GM23338 (cell line): ENCODE measurements at regions not wholly inside any gene's neighbourhood (a gene's known extent, or its start where the extent isn't known, plus 50 kb on each side); places are given as distances from the start of the nearest gene placed in this dataset.

Experiments used
- ATAC-seq: fragments of 200-7000 bp; cut with Tn5 transposase; 3 replicates; pipeline ENCODE4 v1.9.1; 2020
- DNase-seq: peaks from one replicate; pipeline ENCODE4 v3.0.0-alpha.2; 2015; ENCODE audit warnings: low spot score
- H2AFZ ChIP-seq: fragments of 200-600 bp; sonication (generic); 2 replicates; pipeline ENCODE4 v1.8.0; 2016; ENCODE audit warnings: antibody characterized with exemption, mild to moderate bottlenecking, moderate library complexity
- H3F3A ChIP-seq: fragments of 200-600 bp; sonication (generic); replicated peaks from 2 replicates; pipeline ENCODE4 v1.8.0; 2017; ENCODE audit warnings: antibody characterized with exemption, mixed run types, low read depth
- H3K27ac ChIP-seq: fragments of 200-600 bp; sonication (generic); 2 replicates; pipeline ENCODE4 v1.6.1; 2016; ENCODE audit warnings: low read depth
- H3K27me3 ChIP-seq: fragments of 200-600 bp; sonication (generic); 2 replicates; pipeline ENCODE4 v1.8.0; 2016; ENCODE audit warnings: mild to moderate bottlenecking, mixed run types, moderate library complexity; ENCODE audit not compliant: insufficient read depth
- H3K36me3 ChIP-seq: fragments of 200-600 bp; sonication (generic); 2 replicates; pipeline ENCODE4 v1.8.0; 2016; ENCODE audit warnings: mild to moderate bottlenecking; ENCODE audit not compliant: insufficient read depth
- H3K4me1 ChIP-seq: fragments of 200-600 bp; sonication (generic); 2 replicates; pipeline ENCODE4 v1.8.0; 2016; ENCODE audit warnings: mild to moderate bottlenecking, moderate library complexity; ENCODE audit not compliant: insufficient read depth
- H3K4me2 ChIP-seq: fragments of 200-600 bp; sonication (generic); 2 replicates; pipeline ENCODE4 v1.7.1; 2017; ENCODE audit warnings: mixed run types
- H3K4me3 ChIP-seq: fragments of 200-600 bp; sonication (generic); 2 replicates; pipeline ENCODE4 v1.6.1; 2016; ENCODE audit warnings: mixed run types
- H3K79me2 ChIP-seq: fragments of 200-600 bp; sonication (generic); replicated peaks from 2 replicates; pipeline ENCODE4 v1.8.0; 2017; ENCODE audit warnings: mild to moderate bottlenecking; ENCODE audit not compliant: insufficient read depth
- H3K9me2 ChIP-seq: fragments of 200-600 bp; sonication (generic); 2 replicates; pipeline ENCODE4 v1.8.0; 2017; ENCODE audit not compliant: insufficient read depth
- H4K20me1 ChIP-seq: fragments of 200-600 bp; sonication (generic); replicated peaks from 2 replicates; pipeline ENCODE4 v1.8.0; 2017; ENCODE audit warnings: mild to moderate bottlenecking; ENCODE audit not compliant: insufficient read depth
- H3K27ac Mint-ChIP-seq: 2 replicates; pipeline ENCODE4 v1.8.0; 2020; ENCODE audit warnings: inconsistent platforms, mild to moderate bottlenecking, moderate library complexity, mixed read lengths
- H3K27me3 Mint-ChIP-seq: 3 replicates; pipeline ENCODE4 v1.8.0; 2022; ENCODE audit warnings: low read depth, mild to moderate bottlenecking, moderate library complexity, mixed read lengths, inconsistent platforms; ENCODE audit not compliant: insufficient read depth, poor library complexity
- H3K36me3 Mint-ChIP-seq: 3 replicates; pipeline ENCODE4 v1.8.0; 2021; ENCODE audit warnings: low read depth, mild to moderate bottlenecking, inconsistent platforms, moderate library complexity, mixed read lengths
- H3K4me1 Mint-ChIP-seq: 3 replicates; pipeline ENCODE4 v1.8.0; 2020; ENCODE audit warnings: mild to moderate bottlenecking, inconsistent platforms, mixed read lengths
- H3K4me3 Mint-ChIP-seq: 3 replicates; pipeline ENCODE4 v1.8.0; 2021; ENCODE audit warnings: moderate library complexity, mild to moderate bottlenecking, inconsistent platforms, mixed read lengths
- H3K9me3 Mint-ChIP-seq: 3 replicates; pipeline ENCODE4 v1.8.0; 2020; ENCODE audit warnings: moderate library complexity, mild to moderate bottlenecking, inconsistent platforms, mixed read lengths
- CREB1 ChIP-seq: fragments of 250-450 bp; sonication (Bioruptor Pico); IDR thresholded peaks from 2 replicates; pipeline ENCODE4 v1.5.0; 2020; ENCODE audit warnings: low read depth, mild to moderate bottlenecking, moderate library complexity
- EZH2phosphoT487 ChIP-seq: fragments of 200-600 bp; sonication (generic); IDR thresholded peaks from one replicate; pipeline ENCODE4 v1.8.1; 2018; ENCODE audit warnings: antibody characterized with exemption; ENCODE audit not compliant: unreplicated experiment
- JUNB ChIP-seq: IDR thresholded peaks from one replicate; pipeline ENCODE4 v1.6.1; 2016; ENCODE audit warnings: antibody characterized with exemption; ENCODE audit not compliant: unreplicated experiment
- NANOG ChIP-seq: IDR thresholded peaks from 2 replicates; pipeline ENCODE4 v1.6.1; 2016; ENCODE audit warnings: antibody characterized with exemption, borderline replicate concordance
- POLR2AphosphoS5 ChIP-seq: IDR thresholded peaks from 2 replicates; pipeline ENCODE4 v1.6.1; 2016; ENCODE audit warnings: antibody characterized with exemption, low read depth
- ZNF331 ChIP-seq: fragments of 250-450 bp; sonication (Bioruptor Pico); IDR thresholded peaks from 2 replicates; pipeline ENCODE4 v1.5.0; 2020; ENCODE audit warnings: low read depth, mild to moderate bottlenecking, moderate library complexity
- TF ChIP-seq, protein P1 (sequence below), 2 experiments: fragments of 200-600 bp in 1 of 2; sonication (generic) in 1 of 2; conservative IDR thresholded peaks; 2 replicates each; pipeline versions ENCODE4 v1.5.1 to v1.6.1; 2016 to 2017; ENCODE audit warnings: antibody characterized with exemption in 2 of 2, low read depth in 2 of 2, mild to moderate bottlenecking in 2 of 2, moderate library complexity in 1 of 2
- TF ChIP-seq, protein P2 (sequence below): IDR thresholded peaks from one replicate; pipeline ENCODE4 v1.6.1; 2018; ENCODE audit warnings: antibody characterized with exemption; ENCODE audit not compliant: unreplicated experiment
- TF ChIP-seq, protein P3 (sequence below): IDR thresholded peaks from 2 replicates; pipeline ENCODE4 v1.6.1; 2016; ENCODE audit warnings: antibody characterized with exemption

DNA sequence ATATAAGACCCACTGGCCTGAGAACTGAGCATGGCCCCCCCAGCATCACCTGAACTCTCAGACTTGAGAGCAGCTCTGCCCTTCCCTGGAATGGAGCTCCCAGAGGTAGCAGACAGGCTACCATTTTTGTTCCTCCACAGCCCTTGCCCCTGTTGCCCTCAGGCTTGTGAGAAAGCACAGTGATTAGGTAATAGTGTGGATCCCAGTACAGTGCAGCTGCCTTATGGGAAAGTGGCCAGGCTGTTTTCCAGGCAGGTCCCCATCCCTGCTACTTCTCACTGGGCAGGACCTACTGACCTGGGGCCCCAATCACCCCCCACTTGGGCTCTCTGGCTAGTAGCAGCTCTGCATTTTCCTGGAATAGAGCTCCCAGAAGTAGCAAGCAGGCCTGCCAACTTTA, 834.0 kb downstream of the DACH1 start:
- H3K79me2 ChIP-seq = no peaks in the 10 kb centered on the region
- Mint-ChIP-seq H3K9me3 (peaks cover 26% of the 10 kb centered on the region), H3K27me3 (peaks cover 29% of the 10 kb centered on the region), H3K4me3 (no peak overlapping the region), H3K36me3 (peaks cover 19% of the 10 kb centered on the region), H3K4me1 (peaks cover 12% of the 10 kb centered on the region; the same call in 2 of the 3 replicates), H3K27ac (no peak overlapping the region)
- no peak overlapping the region for H2AFZ ChIP-seq
- no peaks in the 10 kb centered on the region; the same call in 1 of the 2 replicates for H4K20me1 ChIP-seq
- H3K36me3 ChIP-seq = no peaks in the 10 kb centered on the region
- H3K4me1 ChIP-seq = peaks cover 11% of the 10 kb centered on the region
- no peak overlapping the region for H3K4me3 ChIP-seq
- H3K27me3 ChIP-seq = peaks cover 73% of the 10 kb centered on the region
- DNase-seq (no peak), ATAC-seq (no peak)
- H3F3A ChIP-seq = no peaks in the 10 kb centered on the region
- no peak for TF ChIP-seq ZNF331 (CRISPR knock-in tag)
- TF ChIP-seq, protein P1, sequence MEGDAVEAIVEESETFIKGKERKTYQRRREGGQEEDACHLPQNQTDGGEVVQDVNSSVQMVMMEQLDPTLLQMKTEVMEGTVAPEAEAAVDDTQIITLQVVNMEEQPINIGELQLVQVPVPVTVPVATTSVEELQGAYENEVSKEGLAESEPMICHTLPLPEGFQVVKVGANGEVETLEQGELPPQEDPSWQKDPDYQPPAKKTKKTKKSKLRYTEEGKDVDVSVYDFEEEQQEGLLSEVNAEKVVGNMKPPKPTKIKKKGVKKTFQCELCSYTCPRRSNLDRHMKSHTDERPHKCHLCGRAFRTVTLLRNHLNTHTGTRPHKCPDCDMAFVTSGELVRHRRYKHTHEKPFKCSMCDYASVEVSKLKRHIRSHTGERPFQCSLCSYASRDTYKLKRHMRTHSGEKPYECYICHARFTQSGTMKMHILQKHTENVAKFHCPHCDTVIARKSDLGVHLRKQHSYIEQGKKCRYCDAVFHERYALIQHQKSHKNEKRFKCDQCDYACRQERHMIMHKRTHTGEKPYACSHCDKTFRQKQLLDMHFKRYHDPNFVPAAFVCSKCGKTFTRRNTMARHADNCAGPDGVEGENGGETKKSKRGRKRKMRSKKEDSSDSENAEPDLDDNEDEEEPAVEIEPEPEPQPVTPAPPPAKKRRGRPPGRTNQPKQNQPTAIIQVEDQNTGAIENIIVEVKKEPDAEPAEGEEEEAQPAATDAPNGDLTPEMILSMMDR (conservative IDR thresholded peaks at IDR 0.05; ENCODE audit: low read depth in 2 of 2) = no peak
- no peak for TF ChIP-seq POLR2AphosphoS5
- no peak for TF ChIP-seq EZH2phosphoT487
- no peak for TF ChIP-seq JUNB
- TF ChIP-seq, protein P2, sequence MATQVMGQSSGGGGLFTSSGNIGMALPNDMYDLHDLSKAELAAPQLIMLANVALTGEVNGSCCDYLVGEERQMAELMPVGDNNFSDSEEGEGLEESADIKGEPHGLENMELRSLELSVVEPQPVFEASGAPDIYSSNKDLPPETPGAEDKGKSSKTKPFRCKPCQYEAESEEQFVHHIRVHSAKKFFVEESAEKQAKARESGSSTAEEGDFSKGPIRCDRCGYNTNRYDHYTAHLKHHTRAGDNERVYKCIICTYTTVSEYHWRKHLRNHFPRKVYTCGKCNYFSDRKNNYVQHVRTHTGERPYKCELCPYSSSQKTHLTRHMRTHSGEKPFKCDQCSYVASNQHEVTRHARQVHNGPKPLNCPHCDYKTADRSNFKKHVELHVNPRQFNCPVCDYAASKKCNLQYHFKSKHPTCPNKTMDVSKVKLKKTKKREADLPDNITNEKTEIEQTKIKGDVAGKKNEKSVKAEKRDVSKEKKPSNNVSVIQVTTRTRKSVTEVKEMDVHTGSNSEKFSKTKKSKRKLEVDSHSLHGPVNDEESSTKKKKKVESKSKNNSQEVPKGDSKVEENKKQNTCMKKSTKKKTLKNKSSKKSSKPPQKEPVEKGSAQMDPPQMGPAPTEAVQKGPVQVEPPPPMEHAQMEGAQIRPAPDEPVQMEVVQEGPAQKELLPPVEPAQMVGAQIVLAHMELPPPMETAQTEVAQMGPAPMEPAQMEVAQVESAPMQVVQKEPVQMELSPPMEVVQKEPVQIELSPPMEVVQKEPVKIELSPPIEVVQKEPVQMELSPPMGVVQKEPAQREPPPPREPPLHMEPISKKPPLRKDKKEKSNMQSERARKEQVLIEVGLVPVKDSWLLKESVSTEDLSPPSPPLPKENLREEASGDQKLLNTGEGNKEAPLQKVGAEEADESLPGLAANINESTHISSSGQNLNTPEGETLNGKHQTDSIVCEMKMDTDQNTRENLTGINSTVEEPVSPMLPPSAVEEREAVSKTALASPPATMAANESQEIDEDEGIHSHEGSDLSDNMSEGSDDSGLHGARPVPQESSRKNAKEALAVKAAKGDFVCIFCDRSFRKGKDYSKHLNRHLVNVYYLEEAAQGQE = no peak
- TF ChIP-seq, protein P3, sequence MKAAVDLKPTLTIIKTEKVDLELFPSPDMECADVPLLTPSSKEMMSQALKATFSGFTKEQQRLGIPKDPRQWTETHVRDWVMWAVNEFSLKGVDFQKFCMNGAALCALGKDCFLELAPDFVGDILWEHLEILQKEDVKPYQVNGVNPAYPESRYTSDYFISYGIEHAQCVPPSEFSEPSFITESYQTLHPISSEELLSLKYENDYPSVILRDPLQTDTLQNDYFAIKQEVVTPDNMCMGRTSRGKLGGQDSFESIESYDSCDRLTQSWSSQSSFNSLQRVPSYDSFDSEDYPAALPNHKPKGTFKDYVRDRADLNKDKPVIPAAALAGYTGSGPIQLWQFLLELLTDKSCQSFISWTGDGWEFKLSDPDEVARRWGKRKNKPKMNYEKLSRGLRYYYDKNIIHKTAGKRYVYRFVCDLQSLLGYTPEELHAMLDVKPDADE = no peak
- TF ChIP-seq NANOG = no peak
- no peak for TF ChIP-seq CREB1 (CRISPR knock-in tag)
- H3K4me2 ChIP-seq = no peak overlapping the region
- H3K27ac ChIP-seq = no peak overlapping the region
- peaks cover under 1% of the 10 kb centered on the region; the same call in 1 of the 2 replicates for H3K9me2 ChIP-seq

- ATAC-seq = peak; percentile 40; the same call in 2 of the 3 replicates
- no peak overlapping the region for H2AFZ ChIP-seq
- H3K4me2 ChIP-seq = no peak overlapping the region
- TF ChIP-seq NANOG (peak; percentile 65; the same call in 1 of the 2 replicates), EZH2phosphoT487 (no peak)
- H3K4me3 Mint-ChIP-seq = no peak overlapping the region
- peak; percentile 38 for DNase-seq
- H3K4me1 ChIP-seq = peaks cover 11% of the 10 kb centered on the region
- no peak overlapping the region for H3K4me3 ChIP-seq
- H4K20me1 ChIP-seq = no peaks in the 10 kb centered on the region; the same call in 1 of the 2 replicates
- peaks cover 47% of the 10 kb centered on the region for H3K9me3 Mint-ChIP-seq
- H3K4me1 Mint-ChIP-seq = peaks cover 12% of the 10 kb centered on the region; the same call in 2 of the 3 replicates
- H3K27me3 Mint-ChIP-seq = peaks cover 36% of the 10 kb centered on the region
- H3K36me3 ChIP-seq = no peaks in the 10 kb centered on the region
- H3F3A ChIP-seq = no peaks in the 10 kb centered on the region
- H3K27ac Mint-ChIP-seq = no peak overlapping the region
- no peaks in the 10 kb centered on the region for H3K79me2 ChIP-seq
- H3K9me2 ChIP-seq = peaks cover 6% of the 10 kb centered on the region; the same call in 1 of the 2 replicates
- no peak overlapping the region for H3K27ac ChIP-seq
- H3K36me3 Mint-ChIP-seq = peaks cover 38% of the 10 kb centered on the region
- peaks cover 91% of the 10 kb centered on the region for H3K27me3 ChIP-seq
Measured at GRCh38 chr13:71030784-71031183, 836.2 kb downstream of the DACH1 start.
